Muscle of arm (tissue), 1 donor: ENCODE measurements at regions not wholly inside any gene's neighbourhood (a gene's known extent, or its start where the extent isn't known, plus 50 kb on each side); places are given as distances from the start of the nearest gene placed in this dataset.

ENCODE experiments used
- DNase-seq: peaks from one replicate; pipeline ENCODE4 v3.0.0-alpha.2; 2013

- no peak for DNase-seq
These were observed 75.6 kb upstream of the CIBAR2 start for GRCh38 chr16:85187886-85188285.

GRCh38 chr16:85188822-85189672 lies 76.8 kb upstream of the CIBAR2 start:
- no peak for DNase-seq

GRCh38 chr16:85190572-85190971 lies 78.3 kb upstream of the CIBAR2 start:
- DNase-seq, result no peak

GRCh38 chr16:85191341-85191965 lies 79.2 kb upstream of the CIBAR2 start:
- no peak for DNase-seq

GRCh38 chr16:85192238-85193114 lies 80.2 kb upstream of the CIBAR2 start:
- DNase-seq, result no peak

- no peak for DNase-seq
These were observed 80.8 kb upstream of the CIBAR2 start for GRCh38 chr16:85193115-85193493.

- DNase-seq, result no peak
These were observed 81.6 kb upstream of the CIBAR2 start for GRCh38 chr16:85193876-85194275.

- DNase-seq, result no peak
These were observed 82.3 kb upstream of the CIBAR2 start for GRCh38 chr16:85194307-85195270.

GRCh38 chr16:85195271-85195647 lies 83.0 kb upstream of the CIBAR2 start:
- no peak for DNase-seq

- DNase-seq, result no peak
These were observed 83.9 kb upstream of the CIBAR2 start for GRCh38 chr16:85195900-85196772.

GRCh38 chr16:85196976-85197375 lies 84.7 kb upstream of the CIBAR2 start:
- no peak for DNase-seq

GRCh38 chr16:85197611-85198566 lies 85.6 kb upstream of the CIBAR2 start:
- no peak for DNase-seq

- DNase-seq, result no peak
These were observed 86.9 kb upstream of the CIBAR2 start for GRCh38 chr16:85199069-85199725.

- no peak for DNase-seq
These were observed 87.6 kb upstream of the CIBAR2 start for GRCh38 chr16:85199880-85200279.

GRCh38 chr16:85200471-85201278 lies 88.4 kb upstream of the CIBAR2 start:
- no peak for DNase-seq

- DNase-seq, result no peak
These were observed 89.3 kb upstream of the CIBAR2 start for GRCh38 chr16:85201574-85201973.

- DNase-seq, result no peak
These were observed 89.9 kb upstream of the CIBAR2 start for GRCh38 chr16:85202051-85202601.
